HG03025 (cell line): ENCODE measurements at regions not wholly inside any gene's neighbourhood (a gene's known extent, or its start where the extent isn't known, plus 50 kb on each side); places are given as distances from the start of the nearest gene placed in this dataset.
"Not testable (repeated sequence)": the region's sequence is repeated elsewhere in the genome, so short reads cannot be mapped to it uniquely, and the experiment has no call there.

Experiments used
- ATAC-seq: cut with Tn5 transposase; IDR thresholded peaks from one replicate; pipeline ENCODE4 v1.9.1; 2021; ENCODE audit warnings: mild to moderate bottlenecking, moderate library complexity; ENCODE audit not compliant: unreplicated experiment, low FRiP score

GRCh38 chr3:162879021-162879562 is 1382.5 kb downstream of the OTOL1 start:
- ATAC-seq: no peak

GRCh38 chr3:162884373-162884772 is 1387.8 kb downstream of the OTOL1 start:
- no peak for ATAC-seq

- ATAC-seq: no peak
Observed at GRCh38 chr3:162892921-162893793, 1396.5 kb downstream of the OTOL1 start.

GRCh38 chr3:162897291-162897690 is 1400.7 kb downstream of the OTOL1 start:
- no peak for ATAC-seq

GRCh38 chr3:162932503-162932902 is 1435.9 kb downstream of the OTOL1 start:
- ATAC-seq: no peak

- no peak for ATAC-seq
Observed at GRCh38 chr3:162933656-162934055, 1437.0 kb downstream of the OTOL1 start.

- no peak for ATAC-seq
Observed at GRCh38 chr3:162936706-162937105, 1440.1 kb downstream of the OTOL1 start.

- ATAC-seq: no peak
Observed at GRCh38 chr3:162938083-162938482, 1441.5 kb downstream of the OTOL1 start.

- ATAC-seq: no peak
Observed at GRCh38 chr3:162945626-162946025, 1449.0 kb downstream of the OTOL1 start.

- ATAC-seq: no peak
Observed at GRCh38 chr3:162956711-162957110, 1460.1 kb downstream of the OTOL1 start.

GRCh38 chr3:162960269-162960668 is 1463.7 kb downstream of the OTOL1 start:
- ATAC-seq: no peak

GRCh38 chr3:162970292-162970691 is 1473.7 kb downstream of the OTOL1 start:
- no peak for ATAC-seq

- no peak for ATAC-seq
Observed at GRCh38 chr3:162971715-162972114, 1475.1 kb downstream of the OTOL1 start.

- no peak for ATAC-seq
Observed at GRCh38 chr3:162973428-162973917, 1476.9 kb downstream of the OTOL1 start.

- ATAC-seq: no peak
Observed at GRCh38 chr3:162978136-162978535, 1481.5 kb downstream of the OTOL1 start.

- ATAC-seq: no peak
Observed at GRCh38 chr3:162984746-162985145, 1488.1 kb downstream of the OTOL1 start.

- not testable (repeated sequence) for ATAC-seq
Observed at GRCh38 chr3:162987085-162987794, 1490.6 kb downstream of the OTOL1 start.

GRCh38 chr3:162992741-162993140 is 1496.1 kb downstream of the OTOL1 start:
- ATAC-seq: no peak

- ATAC-seq: no peak
Observed at GRCh38 chr3:162994165-162994564, 1497.6 kb downstream of the OTOL1 start.

- no peak for ATAC-seq
Observed at GRCh38 chr3:162996368-162996767, 1499.8 kb downstream of the OTOL1 start.

- no peak for ATAC-seq
Observed at GRCh38 chr3:162998205-162998604, 1501.6 kb downstream of the OTOL1 start.
